HG03460 (cell line): ENCODE measurements at regions not wholly inside any gene's neighbourhood (a gene's known extent, or its start where the extent isn't known, plus 50 kb on each side); places are given as distances from the start of the nearest gene placed in this dataset.
"Not testable (repeated sequence)": the region's sequence is repeated elsewhere in the genome, so short reads cannot be mapped to it uniquely, and the experiment has no call there.

Experiments
- ATAC-seq: cut with Tn5 transposase; IDR thresholded peaks from one replicate; pipeline ENCODE4 v1.9.1; 2021; ENCODE audit not compliant: unreplicated experiment

- no peak for ATAC-seq
Observed at GRCh38 chr5:63011158-63011557, 432.5 kb downstream of the LRRC70 start.

- ATAC-seq = no peak
Observed at GRCh38 chr5:63008195-63008594, 429.6 kb downstream of the LRRC70 start.

GRCh38 chr5:62994842-62995241 is 416.2 kb downstream of the LRRC70 start:
- ATAC-seq = not testable (repeated sequence)

- no peak for ATAC-seq
Observed at GRCh38 chr5:62985749-62986148, 407.1 kb downstream of the LRRC70 start.

- no peak for ATAC-seq
Observed at GRCh38 chr5:62982348-62982747, 403.7 kb downstream of the LRRC70 start.

- no peak for ATAC-seq
Observed at GRCh38 chr5:62980884-62981283, 402.3 kb downstream of the LRRC70 start.

- ATAC-seq = no peak
Observed at GRCh38 chr5:62979472-62979871, 400.9 kb downstream of the LRRC70 start.

GRCh38 chr5:62977661-62978060 is 399.0 kb downstream of the LRRC70 start:
- no peak for ATAC-seq

- ATAC-seq = no peak
Observed at GRCh38 chr5:62974623-62975022, 396.0 kb downstream of the LRRC70 start.

GRCh38 chr5:62969409-62970120 is 390.9 kb downstream of the LRRC70 start:
- no peak for ATAC-seq

- no peak for ATAC-seq
Observed at GRCh38 chr5:62964428-62964827, 385.8 kb downstream of the LRRC70 start.

- ATAC-seq = no peak
Observed at GRCh38 chr5:62960781-62961180, 382.2 kb downstream of the LRRC70 start.

- ATAC-seq = no peak
Observed at GRCh38 chr5:62956597-62956996, 378.0 kb downstream of the LRRC70 start.

- ATAC-seq = no peak
Observed at GRCh38 chr5:62954578-62954977, 376.0 kb downstream of the LRRC70 start.

- no peak for ATAC-seq
Observed at GRCh38 chr5:62948301-62948700, 369.7 kb downstream of the LRRC70 start.

- ATAC-seq = no peak
Observed at GRCh38 chr5:62942384-62942783, 363.8 kb downstream of the LRRC70 start.

- no peak for ATAC-seq
Observed at GRCh38 chr5:62938927-62939326, 360.3 kb downstream of the LRRC70 start.

- no peak for ATAC-seq
Observed at GRCh38 chr5:62937661-62938558, 359.3 kb downstream of the LRRC70 start.

GRCh38 chr5:62935660-62936059 is 357.0 kb downstream of the LRRC70 start:
- no peak for ATAC-seq

GRCh38 chr5:62934319-62934718 is 355.7 kb downstream of the LRRC70 start:
- no peak for ATAC-seq

GRCh38 chr5:62933261-62933660 is 354.6 kb downstream of the LRRC70 start:
- no peak for ATAC-seq
